ENCODE measurements at regions not wholly inside any gene's neighbourhood (a gene's known extent, or its start where the extent isn't known, plus 50 kb on each side); places are given as distances from the start of the nearest gene placed in this dataset.

- ATAC-seq, result no peak
- no peak for DNase-seq (ENCODE audit: low spot score in 2 of 2)
- Mint-ChIP-seq H3K36me3 (no peaks in the 10 kb centered on the region), H3K9me3 (peaks cover 3 to 8% of the 10 kb centered on the region in 2 donors), H3K27ac (no peak overlapping the region)
These were observed 399.2 kb downstream of the NLGN4X start for GRCh38 chrX:5829469-5829868.

- Mint-ChIP-seq H3K36me3 (no peaks in the 10 kb centered on the region), H3K27ac (no peak overlapping the region), H3K9me3 (peaks cover 3 to 8% of the 10 kb centered on the region in 2 donors)
- DNase-seq (ENCODE audit: low spot score in 2 of 2) (no peak), ATAC-seq (no peak)
These were observed 399.6 kb downstream of the NLGN4X start for GRCh38 chrX:5829060-5829459.

- no peak for DNase-seq (ENCODE audit: low spot score in 2 of 2)
- no peak overlapping the region for H3K27ac Mint-ChIP-seq
- ATAC-seq, result no peak
- H3K36me3 Mint-ChIP-seq, result no peaks in the 10 kb centered on the region
- peaks cover 3% of the 10 kb centered on the region in 2 donors for H3K9me3 Mint-ChIP-seq
These were observed 404.8 kb downstream of the NLGN4X start for GRCh38 chrX:5823903-5824302.

- ATAC-seq (no peak), DNase-seq (ENCODE audit: low spot score in 2 of 2) (no peak)
- Mint-ChIP-seq H3K9me3 (no peaks in the 10 kb centered on the region), H3K36me3 (no peaks in the 10 kb centered on the region), H3K27ac (no peak overlapping the region)
These were observed 418.0 kb downstream of the NLGN4X start for GRCh38 chrX:5810636-5811035.

- ATAC-seq (no peak), DNase-seq (ENCODE audit: low spot score in 2 of 2) (no peak)
- H3K27ac Mint-ChIP-seq, result no peak overlapping the region
- no peaks in the 10 kb centered on the region for H3K9me3 Mint-ChIP-seq
- H3K36me3 Mint-ChIP-seq, result no peaks in the 10 kb centered on the region
These were observed 421.5 kb downstream of the NLGN4X start for GRCh38 chrX:5807181-5807580.

GRCh38 chrX:5802391-5802790, 426.3 kb downstream of the NLGN4X start:
- no peak overlapping the region for H3K27ac Mint-ChIP-seq
- H3K9me3 Mint-ChIP-seq, result no peaks in the 10 kb centered on the region
- DNase-seq (ENCODE audit: low spot score in 2 of 2), result no peak
- ATAC-seq, result no peak
- H3K36me3 Mint-ChIP-seq, result no peaks in the 10 kb centered on the region

GRCh38 chrX:5791721-5792120, 436.9 kb downstream of the NLGN4X start:
- Mint-ChIP-seq H3K36me3 (no peaks in the 10 kb centered on the region), H3K9me3 (peaks cover 0 to 8% of the 10 kb centered on the region in 2 donors), H3K27ac (no peak overlapping the region)
- ATAC-seq (no peak), DNase-seq (ENCODE audit: low spot score in 2 of 2) (no peak)

- no peaks in the 10 kb centered on the region for H3K36me3 Mint-ChIP-seq
- ATAC-seq (no peak), DNase-seq (ENCODE audit: low spot score in 2 of 2) (no peak)
- no peaks in the 10 kb centered on the region for H3K9me3 Mint-ChIP-seq
- no peak overlapping the region for H3K27ac Mint-ChIP-seq
These were observed 439.8 kb downstream of the NLGN4X start for GRCh38 chrX:5788910-5789309.

GRCh38 chrX:5780821-5781220, 447.8 kb downstream of the NLGN4X start:
- Mint-ChIP-seq H3K27ac (no peak overlapping the region), H3K36me3 (no peaks in the 10 kb centered on the region), H3K9me3 (peaks cover 7 to 9% of the 10 kb centered on the region in 2 donors)
- no peak for ATAC-seq
- no peak for DNase-seq (ENCODE audit: low spot score in 2 of 2)

GRCh38 chrX:5775846-5776430, 452.7 kb downstream of the NLGN4X start:
- Mint-ChIP-seq H3K27ac (no peak overlapping the region), H3K36me3 (no peaks in the 10 kb centered on the region), H3K9me3 (peaks cover 7 to 16% of the 10 kb centered on the region in 2 donors)
- no peak for ATAC-seq
- no peak for DNase-seq (ENCODE audit: low spot score in 2 of 2)

- no peak overlapping the region for H3K27ac Mint-ChIP-seq
- H3K36me3 Mint-ChIP-seq, result no peaks in the 10 kb centered on the region
These were observed 454.2 kb downstream of the NLGN4X start for GRCh38 chrX:5774446-5774845.

GRCh38 chrX:5771441-5771840, 457.2 kb downstream of the NLGN4X start:
- H3K27ac Mint-ChIP-seq, result no peak overlapping the region

More at GRCh38 chrX:5774446-5774845, 454.2 kb downstream of the NLGN4X start:
- DNase-seq (ENCODE audit: low spot score in 2 of 2) (no peak), ATAC-seq (no peak)
- H3K9me3 Mint-ChIP-seq, result peaks cover 7 to 16% of the 10 kb centered on the region in 2 donors

GRCh38 chrX:5756616-5757015, 472.1 kb downstream of the NLGN4X start:
- ATAC-seq, result no peak
- Mint-ChIP-seq H3K36me3 (no peaks in the 10 kb centered on the region), H3K9me3 (peaks cover 0 to 8% of the 10 kb centered on the region in 2 donors), H3K27ac (no peak overlapping the region)
- DNase-seq (ENCODE audit: low spot score in 2 of 2), result no peak

More at GRCh38 chrX:5771441-5771840, 457.2 kb downstream of the NLGN4X start:
- ATAC-seq, result no peak
- H3K9me3 Mint-ChIP-seq, result peaks cover 0 to 8% of the 10 kb centered on the region in 2 donors
- H3K36me3 Mint-ChIP-seq, result no peaks in the 10 kb centered on the region
- no peak for DNase-seq (ENCODE audit: low spot score in 2 of 2)

GRCh38 chrX:5753291-5753690, 475.4 kb downstream of the NLGN4X start:
- DNase-seq (ENCODE audit: low spot score in 2 of 2) (no peak), ATAC-seq (no peak)
- H3K36me3 Mint-ChIP-seq, result no peaks in the 10 kb centered on the region
- H3K27ac Mint-ChIP-seq, result no peak overlapping the region
- H3K9me3 Mint-ChIP-seq, result peaks cover 0 to 3% of the 10 kb centered on the region in 2 donors

GRCh38 chrX:5752831-5753230, 475.8 kb downstream of the NLGN4X start:
- Mint-ChIP-seq H3K36me3 (no peaks in the 10 kb centered on the region), H3K27ac (no peak overlapping the region), H3K9me3 (peaks cover 0 to 3% of the 10 kb centered on the region in 2 donors)
- ATAC-seq (no peak), DNase-seq (ENCODE audit: low spot score in 2 of 2) (no peak)

GRCh38 chrX:5748586-5749150, 480.0 kb downstream of the NLGN4X start:
- no peak overlapping the region for H3K27ac Mint-ChIP-seq

GRCh38 chrX:5746231-5746630, 482.4 kb downstream of the NLGN4X start:
- no peak for ATAC-seq
- no peaks in the 10 kb centered on the region for H3K36me3 Mint-ChIP-seq
- no peak overlapping the region for H3K27ac Mint-ChIP-seq
- H3K9me3 Mint-ChIP-seq, result peaks cover 0 to 10% of the 10 kb centered on the region in 2 donors
- DNase-seq (ENCODE audit: low spot score in 2 of 2), result no peak

More at GRCh38 chrX:5748586-5749150, 480.0 kb downstream of the NLGN4X start:
- Mint-ChIP-seq H3K9me3 (peaks cover 0 to 13% of the 10 kb centered on the region in 2 donors), H3K36me3 (no peaks in the 10 kb centered on the region)
- no peak for DNase-seq (ENCODE audit: low spot score in 2 of 2)
- no peak for ATAC-seq

GRCh38 chrX:5733501-5733900, 495.2 kb downstream of the NLGN4X start:
- Mint-ChIP-seq H3K9me3 (peaks cover 0 to 5% of the 10 kb centered on the region in 2 donors), H3K36me3 (no peaks in the 10 kb centered on the region), H3K27ac (no peak overlapping the region)
- DNase-seq (ENCODE audit: low spot score in 2 of 2) (no peak), ATAC-seq (no peak)
